Kidney (tissue), 13 donors: ENCODE measurements at regions not wholly inside any gene's neighbourhood (a gene's known extent, or its start where the extent isn't known, plus 50 kb on each side); places are given as distances from the start of the nearest gene placed in this dataset.

Source experiments
- DNase-seq, 5 donors: peaks; one replicate each; pipeline ENCODE4 v3.0.0-alpha.2; 2013 to 2020
- FAIRE-seq: peaks from 2 replicates; lab custom pipeline; 2012; peaks lifted over from hg19 to GRCh38; lab: Jason Lieb, UNC
- H3K27ac ChIP-seq, 2 donors: one replicate each; pipeline ENCODE4 v1.7.0; 2013; ENCODE audit warnings: low read depth in 2 of 2, low read length in 2 of 2, inconsistent platforms in 1 of 2
- H3K27me3 ChIP-seq: one replicate; pipeline ENCODE4 v1.7.1; 2013; ENCODE audit warnings: low read length, inconsistent platforms; ENCODE audit not compliant: control insufficient read depth, insufficient read depth
- H3K36me3 ChIP-seq, 3 donors: one replicate each; pipeline versions ENCODE4 v1.7.0 to v1.7.1; 2013; ENCODE audit warnings: low read length in 3 of 3, control low read depth in 1 of 3, inconsistent platforms in 1 of 3; ENCODE audit not compliant: insufficient read depth in 3 of 3, control insufficient read depth in 2 of 3
- H3K4me1 ChIP-seq, 3 donors: one replicate each; pipeline versions ENCODE4 v1.7.0 to v1.7.1; 2013; ENCODE audit warnings: low read length in 3 of 3, inconsistent platforms in 1 of 3, low read depth in 1 of 3; ENCODE audit not compliant: control insufficient read depth in 2 of 3, insufficient read depth in 2 of 3
- H3K4me3 ChIP-seq, 3 donors: one replicate each; pipeline versions ENCODE4 v1.7.0 to v1.8.1; 2013; ENCODE audit warnings: low read length in 3 of 3, control low read depth in 1 of 3, inconsistent platforms in 1 of 3
- H3K9ac ChIP-seq, 3 donors: one replicate each; pipeline versions ENCODE4 v1.7.0 to v1.7.1; 2013; ENCODE audit warnings: low read length in 3 of 3, control low read depth in 1 of 3, inconsistent platforms in 1 of 3
- H3K9me3 ChIP-seq, 3 donors: one replicate each; pipeline versions ENCODE4 v1.7.0 to v1.7.1; 2013; ENCODE audit warnings: low read length in 3 of 3, control low read depth in 1 of 3, inconsistent platforms in 1 of 3; ENCODE audit not compliant: control insufficient read depth in 2 of 3, insufficient read depth in 1 of 3
- CTCF ChIP-seq: IDR thresholded peaks from 3 replicates; pipeline ENCODE4 v1.5.1; 2012; ENCODE audit warnings: mild to moderate bottlenecking, moderate library complexity, borderline replicate concordance; ENCODE audit not compliant: insufficient read depth; ENCODE audit errors: extremely low read depth
- intact Hi-C: fragments of 100-400 bp; cut with DNase I; formaldehyde crosslinking; loops from one replicate; pipeline ENCODE4 v1.11.1; 2022
- donor health status: control.
- donor health status: control.
- donor health status: control.
- donor health status: control.
- donor health status: control.
- donor health status: DM: yes; HTN: yes; CAD: no.
- donor health status: Normal renal cell carcinoma (clear cell type).

GRCh38 chr18:77911971-77912605, 662.4 kb downstream of the GALR1 start:
- no peak overlapping the region for H3K4me3 ChIP-seq
- DNase-seq (no peak), FAIRE-seq (no peak)
- no peak for TF ChIP-seq CTCF
- H3K9me3 ChIP-seq, result no peaks in the 10 kb centered on the region
- H3K36me3 ChIP-seq, result no peaks in the 10 kb centered on the region
- H3K27me3 ChIP-seq, result no peaks in the 10 kb centered on the region
- H3K9ac ChIP-seq, result no peak overlapping the region
- no peaks in the 10 kb centered on the region for H3K4me1 ChIP-seq
- no peak overlapping the region for H3K27ac ChIP-seq
- intact Hi-C loops, result no loop called here

GRCh38 chr18:77918730-77919129, 669.1 kb downstream of the GALR1 start:
- no peaks in the 10 kb centered on the region for H3K36me3 ChIP-seq
- FAIRE-seq (no peak), DNase-seq (peak in 2 of 5 donors; percentile 10 to 18)
- no peak overlapping the region for H3K9ac ChIP-seq
- no peaks in the 10 kb centered on the region for H3K9me3 ChIP-seq
- H3K27me3 ChIP-seq, result no peaks in the 10 kb centered on the region
- TF ChIP-seq CTCF, result no peak
- no peak overlapping the region for H3K4me3 ChIP-seq
- H3K27ac ChIP-seq, result no peak overlapping the region
- H3K4me1 ChIP-seq, result no peaks in the 10 kb centered on the region
- intact Hi-C loops, result no loop called here

GRCh38 chr18:77919923-77920322, 670.3 kb downstream of the GALR1 start:
- no peaks in the 10 kb centered on the region for H3K9me3 ChIP-seq
- no peaks in the 10 kb centered on the region for H3K27me3 ChIP-seq
- FAIRE-seq, result no peak
- H3K4me3 ChIP-seq, result no peak overlapping the region
- no peak for DNase-seq
- no peaks in the 10 kb centered on the region for H3K36me3 ChIP-seq
- H3K27ac ChIP-seq, result no peak overlapping the region
- intact Hi-C loops, result no loop called here
- no peak overlapping the region for H3K9ac ChIP-seq
- TF ChIP-seq CTCF, result no peak
- H3K4me1 ChIP-seq, result no peaks in the 10 kb centered on the region

GRCh38 chr18:77935342-77935741, 685.7 kb downstream of the GALR1 start:
- no peaks in the 10 kb centered on the region for H3K36me3 ChIP-seq
- DNase-seq (no peak), FAIRE-seq (no peak)
- TF ChIP-seq CTCF, result no peak
- no peaks in the 10 kb centered on the region for H3K4me1 ChIP-seq
- H3K9me3 ChIP-seq, result peaks cover 0 to 4% (median 0%) of the 10 kb centered on the region in 3 donors
- H3K9ac ChIP-seq, result no peak overlapping the region
- H3K27me3 ChIP-seq, result no peaks in the 10 kb centered on the region
- intact Hi-C loops, result no loop called here
- H3K27ac ChIP-seq, result no peak overlapping the region
- no peak overlapping the region for H3K4me3 ChIP-seq
